GM23338 (cell line): ENCODE measurements at regions not wholly inside any gene's neighbourhood (a gene's known extent, or its start where the extent isn't known, plus 50 kb on each side); places are given as distances from the start of the nearest gene placed in this dataset.
A peak's percentile ranks its signal among the peaks of the same experiment; 100 is the strongest.

Experiments used
- ATAC-seq: fragments of 200-7000 bp; cut with Tn5 transposase; 3 replicates; pipeline ENCODE4 v1.9.1; 2020
- DNase-seq: peaks from one replicate; pipeline ENCODE4 v3.0.0-alpha.2; 2015; ENCODE audit warnings: low spot score
- H2AFZ ChIP-seq: fragments of 200-600 bp; sonication (generic); 2 replicates; pipeline ENCODE4 v1.8.0; 2016; ENCODE audit warnings: antibody characterized with exemption, mild to moderate bottlenecking, moderate library complexity
- H3F3A ChIP-seq: fragments of 200-600 bp; sonication (generic); replicated peaks from 2 replicates; pipeline ENCODE4 v1.8.0; 2017; ENCODE audit warnings: antibody characterized with exemption, mixed run types, low read depth
- H3K27ac ChIP-seq: fragments of 200-600 bp; sonication (generic); 2 replicates; pipeline ENCODE4 v1.6.1; 2016; ENCODE audit warnings: low read depth
- H3K27me3 ChIP-seq: fragments of 200-600 bp; sonication (generic); 2 replicates; pipeline ENCODE4 v1.8.0; 2016; ENCODE audit warnings: mild to moderate bottlenecking, mixed run types, moderate library complexity; ENCODE audit not compliant: insufficient read depth
- H3K36me3 ChIP-seq: fragments of 200-600 bp; sonication (generic); 2 replicates; pipeline ENCODE4 v1.8.0; 2016; ENCODE audit warnings: mild to moderate bottlenecking; ENCODE audit not compliant: insufficient read depth
- H3K4me1 ChIP-seq: fragments of 200-600 bp; sonication (generic); 2 replicates; pipeline ENCODE4 v1.8.0; 2016; ENCODE audit warnings: mild to moderate bottlenecking, moderate library complexity; ENCODE audit not compliant: insufficient read depth
- H3K4me2 ChIP-seq: fragments of 200-600 bp; sonication (generic); 2 replicates; pipeline ENCODE4 v1.7.1; 2017; ENCODE audit warnings: mixed run types
- H3K4me3 ChIP-seq: fragments of 200-600 bp; sonication (generic); 2 replicates; pipeline ENCODE4 v1.6.1; 2016; ENCODE audit warnings: mixed run types
- H3K79me2 ChIP-seq: fragments of 200-600 bp; sonication (generic); replicated peaks from 2 replicates; pipeline ENCODE4 v1.8.0; 2017; ENCODE audit warnings: mild to moderate bottlenecking; ENCODE audit not compliant: insufficient read depth
- H3K9me2 ChIP-seq: fragments of 200-600 bp; sonication (generic); 2 replicates; pipeline ENCODE4 v1.8.0; 2017; ENCODE audit not compliant: insufficient read depth
- H4K20me1 ChIP-seq: fragments of 200-600 bp; sonication (generic); replicated peaks from 2 replicates; pipeline ENCODE4 v1.8.0; 2017; ENCODE audit warnings: mild to moderate bottlenecking; ENCODE audit not compliant: insufficient read depth
- H3K27ac Mint-ChIP-seq: 2 replicates; pipeline ENCODE4 v1.8.0; 2020; ENCODE audit warnings: inconsistent platforms, mild to moderate bottlenecking, moderate library complexity, mixed read lengths
- H3K27me3 Mint-ChIP-seq: 3 replicates; pipeline ENCODE4 v1.8.0; 2022; ENCODE audit warnings: low read depth, mild to moderate bottlenecking, moderate library complexity, mixed read lengths, inconsistent platforms; ENCODE audit not compliant: insufficient read depth, poor library complexity
- H3K36me3 Mint-ChIP-seq: 3 replicates; pipeline ENCODE4 v1.8.0; 2021; ENCODE audit warnings: low read depth, mild to moderate bottlenecking, inconsistent platforms, moderate library complexity, mixed read lengths
- H3K4me1 Mint-ChIP-seq: 3 replicates; pipeline ENCODE4 v1.8.0; 2020; ENCODE audit warnings: mild to moderate bottlenecking, inconsistent platforms, mixed read lengths
- H3K4me3 Mint-ChIP-seq: 3 replicates; pipeline ENCODE4 v1.8.0; 2021; ENCODE audit warnings: moderate library complexity, mild to moderate bottlenecking, inconsistent platforms, mixed read lengths
- H3K9me3 Mint-ChIP-seq: 3 replicates; pipeline ENCODE4 v1.8.0; 2020; ENCODE audit warnings: moderate library complexity, mild to moderate bottlenecking, inconsistent platforms, mixed read lengths
- EZH2 ChIP-seq: fragments of 200-600 bp; sonication (generic); IDR thresholded peaks from one replicate; pipeline ENCODE4 v1.8.0; 2017; ENCODE audit warnings: antibody characterized with exemption, mild to moderate bottlenecking, low read depth; ENCODE audit not compliant: unreplicated experiment
- EZH2phosphoT487 ChIP-seq: fragments of 200-600 bp; sonication (generic); IDR thresholded peaks from one replicate; pipeline ENCODE4 v1.8.1; 2018; ENCODE audit warnings: antibody characterized with exemption; ENCODE audit not compliant: unreplicated experiment
- JUNB ChIP-seq: IDR thresholded peaks from one replicate; pipeline ENCODE4 v1.6.1; 2016; ENCODE audit warnings: antibody characterized with exemption; ENCODE audit not compliant: unreplicated experiment
- NANOG ChIP-seq: IDR thresholded peaks from 2 replicates; pipeline ENCODE4 v1.6.1; 2016; ENCODE audit warnings: antibody characterized with exemption, borderline replicate concordance
- ZNF331 ChIP-seq: fragments of 250-450 bp; sonication (Bioruptor Pico); IDR thresholded peaks from 2 replicates; pipeline ENCODE4 v1.5.0; 2020; ENCODE audit warnings: low read depth, mild to moderate bottlenecking, moderate library complexity
- TF ChIP-seq, protein P1 (sequence below), 2 experiments: fragments of 200-600 bp in 1 of 2; sonication (generic) in 1 of 2; conservative IDR thresholded peaks; 2 replicates each; pipeline versions ENCODE4 v1.5.1 to v1.6.1; 2016 to 2017; ENCODE audit warnings: antibody characterized with exemption in 2 of 2, low read depth in 2 of 2, mild to moderate bottlenecking in 2 of 2, moderate library complexity in 1 of 2
- TF ChIP-seq, protein P2 (sequence below): IDR thresholded peaks from 2 replicates; pipeline ENCODE4 v1.6.1; 2016; ENCODE audit warnings: antibody characterized with exemption

DNA sequence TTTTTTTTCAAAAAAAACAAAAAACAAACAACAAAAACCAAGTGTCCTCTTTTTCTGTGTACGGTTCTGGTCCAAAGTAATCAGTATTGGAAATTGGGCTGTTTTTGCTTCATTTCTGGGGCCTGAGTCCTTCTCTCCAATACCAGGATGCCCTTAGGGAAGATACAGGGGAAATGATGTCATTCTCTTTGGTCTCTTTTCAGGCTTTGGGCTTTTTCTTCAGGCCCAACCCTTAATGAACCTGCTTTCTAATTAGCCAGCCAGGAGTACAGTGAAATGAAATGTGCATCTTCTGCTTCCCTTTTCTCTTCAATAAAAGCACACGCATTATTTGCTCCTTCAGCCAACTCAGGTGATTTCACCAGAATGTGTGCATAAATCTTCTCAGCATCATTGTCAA is 52.6 kb upstream of the RBPJ start:
- H3K4me3 ChIP-seq, result no peak overlapping the region
- no peaks in the 10 kb centered on the region for H3K79me2 ChIP-seq
- TF ChIP-seq NANOG (no peak), EZH2 (no peak), ZNF331 (CRISPR knock-in tag) (no peak), JUNB (no peak)
- TF ChIP-seq, protein P1, sequence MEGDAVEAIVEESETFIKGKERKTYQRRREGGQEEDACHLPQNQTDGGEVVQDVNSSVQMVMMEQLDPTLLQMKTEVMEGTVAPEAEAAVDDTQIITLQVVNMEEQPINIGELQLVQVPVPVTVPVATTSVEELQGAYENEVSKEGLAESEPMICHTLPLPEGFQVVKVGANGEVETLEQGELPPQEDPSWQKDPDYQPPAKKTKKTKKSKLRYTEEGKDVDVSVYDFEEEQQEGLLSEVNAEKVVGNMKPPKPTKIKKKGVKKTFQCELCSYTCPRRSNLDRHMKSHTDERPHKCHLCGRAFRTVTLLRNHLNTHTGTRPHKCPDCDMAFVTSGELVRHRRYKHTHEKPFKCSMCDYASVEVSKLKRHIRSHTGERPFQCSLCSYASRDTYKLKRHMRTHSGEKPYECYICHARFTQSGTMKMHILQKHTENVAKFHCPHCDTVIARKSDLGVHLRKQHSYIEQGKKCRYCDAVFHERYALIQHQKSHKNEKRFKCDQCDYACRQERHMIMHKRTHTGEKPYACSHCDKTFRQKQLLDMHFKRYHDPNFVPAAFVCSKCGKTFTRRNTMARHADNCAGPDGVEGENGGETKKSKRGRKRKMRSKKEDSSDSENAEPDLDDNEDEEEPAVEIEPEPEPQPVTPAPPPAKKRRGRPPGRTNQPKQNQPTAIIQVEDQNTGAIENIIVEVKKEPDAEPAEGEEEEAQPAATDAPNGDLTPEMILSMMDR (conservative IDR thresholded peaks at IDR 0.05; ENCODE audit: low read depth in 2 of 2), result no peak
- TF ChIP-seq, protein P2, sequence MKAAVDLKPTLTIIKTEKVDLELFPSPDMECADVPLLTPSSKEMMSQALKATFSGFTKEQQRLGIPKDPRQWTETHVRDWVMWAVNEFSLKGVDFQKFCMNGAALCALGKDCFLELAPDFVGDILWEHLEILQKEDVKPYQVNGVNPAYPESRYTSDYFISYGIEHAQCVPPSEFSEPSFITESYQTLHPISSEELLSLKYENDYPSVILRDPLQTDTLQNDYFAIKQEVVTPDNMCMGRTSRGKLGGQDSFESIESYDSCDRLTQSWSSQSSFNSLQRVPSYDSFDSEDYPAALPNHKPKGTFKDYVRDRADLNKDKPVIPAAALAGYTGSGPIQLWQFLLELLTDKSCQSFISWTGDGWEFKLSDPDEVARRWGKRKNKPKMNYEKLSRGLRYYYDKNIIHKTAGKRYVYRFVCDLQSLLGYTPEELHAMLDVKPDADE, result no peak
- H3K27me3 Mint-ChIP-seq, result no peaks in the 10 kb centered on the region
- no peaks in the 10 kb centered on the region for H3K9me3 Mint-ChIP-seq
- no peaks in the 10 kb centered on the region for H3K36me3 Mint-ChIP-seq
- no peak for ATAC-seq
- DNase-seq, result no peak
- no peaks in the 10 kb centered on the region for H3K9me2 ChIP-seq
- no peak overlapping the region for H3K27ac ChIP-seq
- peaks cover 5% of the 10 kb centered on the region for H3F3A ChIP-seq
- no peaks in the 10 kb centered on the region for H4K20me1 ChIP-seq
- H2AFZ ChIP-seq, result peak overlapping the region; percentile 86
- H3K27ac Mint-ChIP-seq, result peak overlapping the region; percentile 68
- peaks cover 17% of the 10 kb centered on the region for H3K4me1 Mint-ChIP-seq
- no peaks in the 10 kb centered on the region for H3K27me3 ChIP-seq
- H3K4me2 ChIP-seq, result peak overlapping the region; percentile 50; the same call in 1 of the 2 replicates
- 0 out of 3 replicates have a peak overlapping the region, but pooled peaks have one; percentile 18 for H3K4me3 Mint-ChIP-seq
- peaks cover 30% of the 10 kb centered on the region for H3K4me1 ChIP-seq
- no peaks in the 10 kb centered on the region for H3K36me3 ChIP-seq

DNA sequence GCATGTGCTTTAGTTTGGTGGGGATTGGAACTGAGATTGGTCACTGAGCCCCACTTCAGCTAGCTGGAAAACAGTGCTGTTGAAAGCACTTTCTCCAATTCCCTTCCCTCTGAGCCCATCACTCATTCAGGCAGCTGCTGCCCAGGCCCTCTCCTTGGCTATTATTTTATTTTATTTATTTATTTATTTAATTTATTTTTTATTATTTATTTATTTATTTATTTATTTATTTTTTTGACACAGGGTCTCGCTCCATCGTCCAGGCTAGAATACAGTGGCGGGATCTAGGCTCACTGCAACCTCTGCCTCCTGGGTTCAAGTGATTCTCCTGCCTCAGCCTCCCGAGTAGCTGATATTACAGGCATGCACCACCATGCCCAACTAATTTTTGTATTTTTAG is 51.8 kb upstream of the RBPJ start:
- H3K4me2 ChIP-seq, result peak overlapping the region; percentile 50; the same call in 1 of the 2 replicates
- no peak overlapping the region for H3K4me3 ChIP-seq
- DNase-seq, result no peak
- peaks cover 5% of the 10 kb centered on the region for H3F3A ChIP-seq
- H3K36me3 ChIP-seq, result no peaks in the 10 kb centered on the region
- Mint-ChIP-seq H3K4me3 (no peak overlapping the region), H3K27me3 (no peaks in the 10 kb centered on the region), H3K27ac (no peak overlapping the region), H3K36me3 (no peaks in the 10 kb centered on the region), H3K9me3 (no peaks in the 10 kb centered on the region), H3K4me1 (peaks cover 25% of the 10 kb centered on the region)
- H4K20me1 ChIP-seq, result no peaks in the 10 kb centered on the region
- no peaks in the 10 kb centered on the region for H3K79me2 ChIP-seq
- H3K4me1 ChIP-seq, result peaks cover 36% of the 10 kb centered on the region
- H3K27me3 ChIP-seq, result no peaks in the 10 kb centered on the region
- H3K9me2 ChIP-seq, result no peaks in the 10 kb centered on the region
- ATAC-seq, result no peak
- no peak for TF ChIP-seq EZH2phosphoT487
- peak overlapping the region; percentile 91; the same call in 1 of the 2 replicates for H2AFZ ChIP-seq
- H3K27ac ChIP-seq, result no peak overlapping the region
